ENCODE measurements at regions not wholly inside any gene's neighbourhood (a gene's known extent, or its start where the extent isn't known, plus 50 kb on each side); places are given as distances from the start of the nearest gene placed in this dataset.

DNA sequence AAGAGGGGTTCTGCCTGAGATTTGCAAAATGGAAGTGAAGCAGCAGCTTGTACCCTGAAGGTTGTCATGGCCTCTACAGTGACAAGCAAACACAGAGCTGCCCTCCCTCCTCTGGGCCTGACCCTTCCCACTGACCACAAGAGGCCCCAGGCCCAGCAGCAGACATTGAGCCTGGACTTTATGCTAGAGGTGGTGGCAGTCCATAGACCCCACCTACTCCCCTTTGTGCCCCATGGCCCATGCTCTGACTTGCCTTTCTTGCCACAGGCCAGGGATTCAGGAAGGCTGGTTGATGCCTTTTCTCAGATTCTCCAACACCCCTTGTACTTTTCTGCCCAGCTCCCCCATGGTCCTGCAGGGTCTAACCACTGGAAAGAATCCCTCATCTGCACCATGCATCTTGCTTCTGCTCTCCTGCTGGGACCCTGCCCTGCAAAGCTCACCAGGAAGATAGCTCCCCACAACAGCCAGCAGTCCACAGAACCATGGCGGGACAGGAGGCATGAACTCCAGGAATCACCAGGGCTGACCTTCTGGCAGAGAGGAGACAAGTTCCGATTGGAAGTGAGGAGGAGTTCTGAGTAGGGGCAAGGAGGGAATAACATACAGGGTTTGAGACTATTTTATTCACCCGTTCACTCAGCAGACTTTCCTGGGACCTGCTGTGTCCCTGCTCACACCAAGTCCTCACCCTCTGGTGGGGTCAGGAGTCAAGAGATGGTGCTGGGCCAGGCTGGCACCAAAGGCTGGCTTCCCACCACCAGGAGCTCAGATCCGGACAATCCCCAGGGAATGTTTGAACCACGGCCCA lies 263.8 kb downstream of the SYK start:
- TF ChIP-seq POLR2A (IDR thresholded peaks at IDR 0.05) = no peak
- TF ChIP-seq, protein P1, sequence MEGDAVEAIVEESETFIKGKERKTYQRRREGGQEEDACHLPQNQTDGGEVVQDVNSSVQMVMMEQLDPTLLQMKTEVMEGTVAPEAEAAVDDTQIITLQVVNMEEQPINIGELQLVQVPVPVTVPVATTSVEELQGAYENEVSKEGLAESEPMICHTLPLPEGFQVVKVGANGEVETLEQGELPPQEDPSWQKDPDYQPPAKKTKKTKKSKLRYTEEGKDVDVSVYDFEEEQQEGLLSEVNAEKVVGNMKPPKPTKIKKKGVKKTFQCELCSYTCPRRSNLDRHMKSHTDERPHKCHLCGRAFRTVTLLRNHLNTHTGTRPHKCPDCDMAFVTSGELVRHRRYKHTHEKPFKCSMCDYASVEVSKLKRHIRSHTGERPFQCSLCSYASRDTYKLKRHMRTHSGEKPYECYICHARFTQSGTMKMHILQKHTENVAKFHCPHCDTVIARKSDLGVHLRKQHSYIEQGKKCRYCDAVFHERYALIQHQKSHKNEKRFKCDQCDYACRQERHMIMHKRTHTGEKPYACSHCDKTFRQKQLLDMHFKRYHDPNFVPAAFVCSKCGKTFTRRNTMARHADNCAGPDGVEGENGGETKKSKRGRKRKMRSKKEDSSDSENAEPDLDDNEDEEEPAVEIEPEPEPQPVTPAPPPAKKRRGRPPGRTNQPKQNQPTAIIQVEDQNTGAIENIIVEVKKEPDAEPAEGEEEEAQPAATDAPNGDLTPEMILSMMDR (IDR thresholded peaks at IDR 0.05) = no peak
